GM21381 (cell line): ENCODE measurements at regions not wholly inside any gene's neighbourhood (a gene's known extent, or its start where the extent isn't known, plus 50 kb on each side); places are given as distances from the start of the nearest gene placed in this dataset.
"Not testable (repeated sequence)": the region's sequence is repeated elsewhere in the genome, so short reads cannot be mapped to it uniquely, and the experiment has no call there.

Source experiments
- ATAC-seq: cut with Tn5 transposase; IDR thresholded peaks from one replicate; pipeline ENCODE4 v1.9.1; 2021; ENCODE audit warnings: mild to moderate bottlenecking, moderate library complexity; ENCODE audit not compliant: unreplicated experiment

- no peak for ATAC-seq
Observed at GRCh38 chr16:77057161-77057774, 133.7 kb upstream of the MON1B start.

- no peak for ATAC-seq
Observed at GRCh38 chr16:77059446-77059845, 131.5 kb upstream of the MON1B start.

- ATAC-seq = no peak
Observed at GRCh38 chr16:77060614-77061013, 130.4 kb upstream of the MON1B start.

GRCh38 chr16:77062878-77063675 is 127.9 kb upstream of the MON1B start:
- ATAC-seq = no peak

GRCh38 chr16:77063676-77064016 is 127.3 kb upstream of the MON1B start:
- ATAC-seq = no peak

GRCh38 chr16:77064037-77064436 is 127.0 kb upstream of the MON1B start:
- no peak for ATAC-seq

GRCh38 chr16:77066896-77067496 is 124.0 kb upstream of the MON1B start:
- ATAC-seq = no peak

GRCh38 chr16:77067900-77068299 is 123.1 kb upstream of the MON1B start:
- no peak for ATAC-seq

- ATAC-seq = no peak
Observed at GRCh38 chr16:77068402-77068801, 122.6 kb upstream of the MON1B start.

- ATAC-seq = no peak
Observed at GRCh38 chr16:77069929-77070328, 121.1 kb upstream of the MON1B start.

GRCh38 chr16:77070683-77071082 is 120.3 kb upstream of the MON1B start:
- no peak for ATAC-seq

GRCh38 chr16:77076839-77077238 is 114.2 kb upstream of the MON1B start:
- no peak for ATAC-seq

GRCh38 chr16:77077256-77077922 is 113.6 kb upstream of the MON1B start:
- no peak for ATAC-seq

- no peak for ATAC-seq
Observed at GRCh38 chr16:77085981-77086380, 105.0 kb upstream of the MON1B start.

- no peak for ATAC-seq
Observed at GRCh38 chr16:77090062-77090461, 100.9 kb upstream of the MON1B start.

GRCh38 chr16:77093309-77093708 is 97.7 kb upstream of the MON1B start:
- no peak for ATAC-seq

GRCh38 chr16:77093999-77094398 is 97.0 kb upstream of the MON1B start:
- no peak for ATAC-seq

- no peak for ATAC-seq
Observed at GRCh38 chr16:77111056-77111565, 79.9 kb upstream of the MON1B start.

- ATAC-seq = no peak
Observed at GRCh38 chr16:77112746-77113145, 78.2 kb upstream of the MON1B start.

GRCh38 chr16:77113835-77114234 is 77.2 kb upstream of the MON1B start:
- no peak for ATAC-seq

- ATAC-seq = not testable (repeated sequence)
Observed at GRCh38 chr16:77114361-77114760, 76.6 kb upstream of the MON1B start.

- no peak for ATAC-seq
Observed at GRCh38 chr16:77116856-77117255, 74.1 kb upstream of the MON1B start.
